SK-N-SH treated with all-trans-retinoic acid at 6 μM for 48 hours (cell line): ENCODE measurements at regions not wholly inside any gene's neighbourhood (a gene's known extent, or its start where the extent isn't known, plus 50 kb on each side); places are given as distances from the start of the nearest gene placed in this dataset.

Experiments used
- ATAC-seq: fragments of 200-7000 bp; cut with Tn5 transposase; 3 replicates; pipeline ENCODE4 v1.9.1; 2020; ENCODE audit warnings: mild to moderate bottlenecking, moderate library complexity
- BACH2 ChIP-seq: fragments of 250-450 bp; sonication (Bioruptor Pico); IDR thresholded peaks from 2 replicates; pipeline ENCODE4 v1.9.0; 2021; ENCODE audit warnings: mild to moderate bottlenecking, borderline replicate concordance
- CSDC2 ChIP-seq: fragments of 250-450 bp; sonication (Bioruptor Pico); IDR thresholded peaks from 2 replicates; pipeline ENCODE4 v1.5.0; 2020; ENCODE audit warnings: mild to moderate bottlenecking, moderate library complexity
- CSRNP3 ChIP-seq: fragments of 250-450 bp; sonication (Bioruptor Pico); IDR thresholded peaks from 2 replicates; pipeline ENCODE4 v1.5.1; 2021; ENCODE audit warnings: mild to moderate bottlenecking, moderate library complexity
- GLIS3 ChIP-seq: fragments of 250-450 bp; sonication (Bioruptor Pico); IDR thresholded peaks from 2 replicates; pipeline ENCODE4 v1.5.0; 2020; ENCODE audit warnings: mild to moderate bottlenecking, moderate library complexity
- ISL1 ChIP-seq: fragments of 250-450 bp; sonication (Bioruptor Pico); IDR thresholded peaks from 2 replicates; pipeline ENCODE4 v2.1.2; 2022; ENCODE audit warnings: mild to moderate bottlenecking, moderate library complexity
- OSR1 ChIP-seq: fragments of 250-450 bp; sonication (Bioruptor Pico); IDR thresholded peaks from 2 replicates; pipeline ENCODE4 v1.8.0; 2022; ENCODE audit warnings: moderate library complexity, mild to moderate bottlenecking, inconsistent platforms
- POU6F1 ChIP-seq: fragments of 250-450 bp; sonication (Bioruptor Pico); IDR thresholded peaks from 2 replicates; pipeline ENCODE4 v1.8.0; 2021; ENCODE audit warnings: low read depth, mild to moderate bottlenecking, moderate library complexity, borderline replicate concordance
- RARB ChIP-seq: fragments of 250-450 bp; sonication (Bioruptor Pico); IDR thresholded peaks from 2 replicates; pipeline ENCODE4 v1.8.0; 2021; ENCODE audit warnings: mild to moderate bottlenecking, moderate library complexity
- TCF4 ChIP-seq: fragments of 250-450 bp; sonication (Bioruptor Pico); IDR thresholded peaks from 2 replicates; pipeline ENCODE4 v1.8.0; 2021; ENCODE audit warnings: mild to moderate bottlenecking, moderate library complexity, borderline replicate concordance
- TSHZ2 ChIP-seq: fragments of 250-450 bp; sonication (Bioruptor Pico); IDR thresholded peaks from 2 replicates; pipeline ENCODE4 v1.5.0; 2020; ENCODE audit warnings: mild to moderate bottlenecking, moderate library complexity
- ZFP3 ChIP-seq: fragments of 250-450 bp; sonication (Bioruptor Pico); IDR thresholded peaks from 2 replicates; pipeline ENCODE4 v1.5.0; 2020; ENCODE audit warnings: mild to moderate bottlenecking, moderate library complexity
- ZFP30 ChIP-seq: fragments of 450-650 bp; formaldehyde crosslinking; IDR thresholded peaks from 2 replicates; pipeline ENCODE4 v1.5.0; 2022; ENCODE audit warnings: mild to moderate bottlenecking, moderate library complexity
- ZNF565 ChIP-seq: fragments of 450-650 bp; formaldehyde crosslinking; conservative IDR thresholded peaks from 2 replicates; pipeline ENCODE4 v1.5.0; 2020; ENCODE audit warnings: low read depth, mild to moderate bottlenecking, moderate library complexity
- ZNF70 ChIP-seq: fragments of 450-650 bp; formaldehyde crosslinking; IDR thresholded peaks from 2 replicates; pipeline ENCODE4 v1.5.0; 2020; ENCODE audit warnings: mild to moderate bottlenecking, moderate library complexity
- ZNF8 ChIP-seq: fragments of 450-650 bp; formaldehyde crosslinking; IDR thresholded peaks from 2 replicates; pipeline ENCODE4 v1.5.0; 2020; ENCODE audit warnings: mild to moderate bottlenecking, moderate library complexity
- TF ChIP-seq, protein P1 (sequence below): fragments of 250-450 bp; sonication (Bioruptor Pico); IDR thresholded peaks from 2 replicates; pipeline ENCODE4 v1.5.1; 2020; ENCODE audit warnings: low read depth, mild to moderate bottlenecking, moderate library complexity
- TF ChIP-seq, protein P2 (sequence below): fragments of 250-450 bp; sonication (Bioruptor Pico); IDR thresholded peaks from 2 replicates; pipeline ENCODE4 v1.8.0; 2020; ENCODE audit warnings: mild to moderate bottlenecking, moderate library complexity, borderline replicate concordance

GRCh38 chr12:27385766-27386564 lies 53.3 kb downstream of the BMAL2 start:
- no peak for TF ChIP-seq CSRNP3 (CRISPR knock-in tag)
- TF ChIP-seq ZNF8 (CRISPR knock-in tag) = no peak
- TF ChIP-seq ZFP3 (CRISPR knock-in tag) = no peak
- TF ChIP-seq, protein P1, sequence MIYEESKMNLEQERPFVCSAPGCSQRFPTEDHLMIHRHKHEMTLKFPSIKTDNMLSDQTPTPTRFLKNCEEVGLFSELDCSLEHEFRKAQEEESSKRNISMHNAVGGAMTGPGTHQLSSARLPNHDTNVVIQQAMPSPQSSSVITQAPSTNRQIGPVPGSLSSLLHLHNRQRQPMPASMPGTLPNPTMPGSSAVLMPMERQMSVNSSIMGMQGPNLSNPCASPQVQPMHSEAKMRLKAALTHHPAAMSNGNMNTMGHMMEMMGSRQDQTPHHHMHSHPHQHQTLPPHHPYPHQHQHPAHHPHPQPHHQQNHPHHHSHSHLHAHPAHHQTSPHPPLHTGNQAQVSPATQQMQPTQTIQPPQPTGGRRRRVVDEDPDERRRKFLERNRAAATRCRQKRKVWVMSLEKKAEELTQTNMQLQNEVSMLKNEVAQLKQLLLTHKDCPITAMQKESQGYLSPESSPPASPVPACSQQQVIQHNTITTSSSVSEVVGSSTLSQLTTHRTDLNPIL (CRISPR knock-in tag) = no peak
- no peak for TF ChIP-seq TSHZ2 (CRISPR knock-in tag)
- no peak for ATAC-seq

- ATAC-seq = no peak
- no peak for TF ChIP-seq CSRNP3 (CRISPR knock-in tag)
- TF ChIP-seq TCF4 = no peak
- no peak for TF ChIP-seq ISL1
- no peak for TF ChIP-seq ZNF8 (CRISPR knock-in tag)
- no peak for TF ChIP-seq OSR1 (CRISPR knock-in tag)
- no peak for TF ChIP-seq BACH2 (CRISPR knock-in tag)
- no peak for TF ChIP-seq ZNF70
- TF ChIP-seq ZNF565 = no peak
- no peak for TF ChIP-seq POU6F1
- no peak for TF ChIP-seq GLIS3 (CRISPR knock-in tag)
- TF ChIP-seq ZFP3 (CRISPR knock-in tag) = no peak
- TF ChIP-seq TSHZ2 (CRISPR knock-in tag) = no peak
- no peak for TF ChIP-seq RARB
- no peak for TF ChIP-seq ZFP30 (CRISPR knock-in tag)
- TF ChIP-seq, protein P2, sequence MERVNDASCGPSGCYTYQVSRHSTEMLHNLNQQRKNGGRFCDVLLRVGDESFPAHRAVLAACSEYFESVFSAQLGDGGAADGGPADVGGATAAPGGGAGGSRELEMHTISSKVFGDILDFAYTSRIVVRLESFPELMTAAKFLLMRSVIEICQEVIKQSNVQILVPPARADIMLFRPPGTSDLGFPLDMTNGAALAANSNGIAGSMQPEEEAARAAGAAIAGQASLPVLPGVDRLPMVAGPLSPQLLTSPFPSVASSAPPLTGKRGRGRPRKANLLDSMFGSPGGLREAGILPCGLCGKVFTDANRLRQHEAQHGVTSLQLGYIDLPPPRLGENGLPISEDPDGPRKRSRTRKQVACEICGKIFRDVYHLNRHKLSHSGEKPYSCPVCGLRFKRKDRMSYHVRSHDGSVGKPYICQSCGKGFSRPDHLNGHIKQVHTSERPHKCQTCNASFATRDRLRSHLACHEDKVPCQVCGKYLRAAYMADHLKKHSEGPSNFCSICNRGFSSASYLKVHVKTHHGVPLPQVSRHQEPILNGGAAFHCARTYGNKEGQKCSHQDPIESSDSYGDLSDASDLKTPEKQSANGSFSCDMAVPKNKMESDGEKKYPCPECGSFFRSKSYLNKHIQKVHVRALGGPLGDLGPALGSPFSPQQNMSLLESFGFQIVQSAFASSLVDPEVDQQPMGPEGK (CRISPR knock-in tag) = no peak
- no peak for TF ChIP-seq CSDC2 (CRISPR knock-in tag)
- TF ChIP-seq, protein P1 (CRISPR knock-in tag) = no peak
Measured at GRCh38 chr12:27387473-27387872, 54.8 kb downstream of the BMAL2 start.
